HG03432 (cell line): ENCODE measurements at regions not wholly inside any gene's neighbourhood (a gene's known extent, or its start where the extent isn't known, plus 50 kb on each side); places are given as distances from the start of the nearest gene placed in this dataset.
A peak's percentile ranks its signal among the peaks of the same experiment; 100 is the strongest.
"Not testable (repeated sequence)": the region's sequence is repeated elsewhere in the genome, so short reads cannot be mapped to it uniquely, and the experiment has no call there.

ENCODE experiments used
- ATAC-seq: cut with Tn5 transposase; IDR thresholded peaks from one replicate; pipeline ENCODE4 v1.9.1; 2021; ENCODE audit warnings: mild to moderate bottlenecking, moderate library complexity; ENCODE audit not compliant: unreplicated experiment

DNA sequence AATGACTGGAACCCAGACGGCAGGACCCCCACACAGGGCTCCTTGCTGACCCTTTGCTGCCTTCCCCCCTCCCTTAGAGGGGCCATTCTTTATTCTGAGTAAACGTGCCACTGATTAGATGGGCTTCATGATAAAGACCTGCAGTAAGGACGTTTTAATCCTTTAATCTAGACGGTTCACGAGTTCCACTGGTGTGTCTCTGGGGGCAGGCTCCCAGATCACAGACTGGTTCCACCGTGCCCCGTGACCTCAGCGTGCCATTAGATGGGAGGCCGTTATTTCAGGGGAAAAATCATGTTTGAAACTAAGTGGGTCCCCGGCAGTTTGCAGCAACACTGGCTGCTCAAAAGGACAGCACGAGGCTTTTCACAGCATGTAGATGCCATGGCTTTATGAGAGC lies 246.9 kb upstream of the PLGLB2 start:
- not testable (repeated sequence) for ATAC-seq

DNA sequence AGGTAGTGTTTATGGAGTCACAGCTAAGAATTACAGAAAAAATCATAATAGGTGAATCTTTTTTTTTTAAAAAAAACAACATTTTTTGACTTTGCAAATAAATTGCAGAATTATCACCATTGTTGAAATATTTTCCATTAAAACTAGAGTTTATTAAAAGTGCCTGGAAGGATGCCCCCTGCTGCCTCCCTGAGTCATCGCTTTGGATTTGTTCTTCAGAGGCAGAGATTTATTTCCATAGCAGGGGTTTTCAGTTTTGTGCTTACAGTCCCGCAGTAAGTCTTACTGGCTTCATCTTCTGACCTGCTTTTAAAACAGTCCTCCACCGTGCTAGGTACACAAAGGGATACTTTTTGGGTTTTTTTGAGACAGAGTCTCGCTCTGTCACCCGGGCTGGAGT lies 244.9 kb upstream of the PLGLB2 start:
- not testable (repeated sequence) for ATAC-seq

DNA sequence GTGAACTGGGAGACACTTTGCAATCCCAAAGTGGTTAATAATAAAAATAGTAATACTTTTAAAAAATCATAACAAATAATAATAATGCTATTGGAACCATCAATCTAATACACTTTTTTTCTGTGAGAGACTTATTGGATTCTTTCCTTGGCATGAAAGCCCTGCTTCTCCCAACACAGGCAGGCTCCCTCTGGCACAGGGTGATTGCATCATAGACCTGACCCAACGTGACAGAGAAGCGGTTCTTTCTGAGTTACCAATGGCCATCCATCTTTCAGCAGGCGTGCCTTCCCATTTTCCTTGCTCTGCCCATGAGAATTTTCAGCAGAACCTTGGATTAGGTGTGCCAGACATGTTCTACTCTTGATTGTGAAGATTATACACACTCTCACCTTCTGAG lies 242.6 kb upstream of the PLGLB2 start:
- not testable (repeated sequence) for ATAC-seq

DNA sequence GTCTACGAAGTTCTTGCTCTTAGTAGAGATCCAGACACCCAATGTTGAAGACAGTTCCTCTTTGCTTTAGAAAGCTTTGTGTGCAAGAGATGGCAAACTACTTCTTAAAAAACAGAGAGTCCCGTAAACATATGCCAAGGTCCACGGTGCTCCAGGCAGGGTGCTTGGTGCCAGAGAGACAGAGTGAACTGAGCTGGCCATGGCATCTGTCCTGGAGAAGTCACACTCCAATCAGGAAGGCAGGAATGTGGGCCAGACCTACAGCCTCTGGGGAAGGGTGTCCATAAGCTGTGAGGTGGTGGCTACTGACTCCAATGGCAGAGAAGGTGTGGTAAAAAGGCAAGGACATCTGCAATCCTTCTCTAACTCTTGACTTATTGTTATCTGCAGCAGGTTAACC lies 242.0 kb upstream of the PLGLB2 start:
- ATAC-seq: not testable (repeated sequence)

DNA sequence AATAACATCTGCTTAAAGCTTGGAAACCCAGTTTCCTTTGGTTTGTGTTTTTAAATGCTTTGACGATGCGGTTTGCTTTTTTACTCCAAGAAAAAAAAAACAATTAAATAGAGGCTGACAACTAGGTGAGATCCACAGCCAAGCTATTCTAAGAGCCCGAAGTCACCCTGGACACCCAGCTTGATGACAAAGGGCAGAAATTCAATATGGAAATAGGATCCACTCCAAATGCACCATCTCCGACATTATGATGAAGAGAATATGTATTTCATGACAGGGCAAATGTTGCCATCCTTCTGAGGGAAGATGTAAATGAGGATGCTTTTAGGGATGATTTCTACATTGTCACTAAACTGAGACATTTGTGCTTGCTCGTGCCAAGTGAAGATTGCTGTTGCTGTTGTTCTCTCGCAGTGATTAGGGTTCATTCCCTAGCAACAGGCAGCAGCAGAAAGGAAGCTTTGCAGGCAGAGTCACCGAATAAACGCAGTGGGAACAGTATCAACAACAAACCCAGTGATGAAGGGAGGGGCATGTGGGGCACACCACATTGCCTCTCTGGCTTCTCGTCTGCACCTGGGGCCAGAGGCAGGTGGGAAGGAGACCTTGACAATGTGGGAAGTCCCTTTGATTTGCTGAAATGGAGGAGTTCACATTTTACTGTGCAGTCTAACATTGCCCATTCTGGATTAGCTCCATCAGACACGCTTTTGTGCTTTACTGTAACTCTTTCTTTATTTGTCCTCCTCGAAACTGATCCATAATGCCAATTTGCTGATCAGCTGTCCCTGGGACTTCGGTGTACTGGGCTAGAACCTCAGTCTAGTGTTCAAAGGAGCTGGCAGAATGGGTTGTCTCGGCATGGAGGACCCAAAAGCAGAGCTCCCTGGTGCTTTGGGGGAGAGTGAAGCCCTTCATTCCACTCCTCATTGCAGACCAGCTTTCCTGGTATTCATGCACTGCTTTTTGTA lies 240.2 kb upstream of the PLGLB2 start:
- not testable (repeated sequence) for ATAC-seq

DNA sequence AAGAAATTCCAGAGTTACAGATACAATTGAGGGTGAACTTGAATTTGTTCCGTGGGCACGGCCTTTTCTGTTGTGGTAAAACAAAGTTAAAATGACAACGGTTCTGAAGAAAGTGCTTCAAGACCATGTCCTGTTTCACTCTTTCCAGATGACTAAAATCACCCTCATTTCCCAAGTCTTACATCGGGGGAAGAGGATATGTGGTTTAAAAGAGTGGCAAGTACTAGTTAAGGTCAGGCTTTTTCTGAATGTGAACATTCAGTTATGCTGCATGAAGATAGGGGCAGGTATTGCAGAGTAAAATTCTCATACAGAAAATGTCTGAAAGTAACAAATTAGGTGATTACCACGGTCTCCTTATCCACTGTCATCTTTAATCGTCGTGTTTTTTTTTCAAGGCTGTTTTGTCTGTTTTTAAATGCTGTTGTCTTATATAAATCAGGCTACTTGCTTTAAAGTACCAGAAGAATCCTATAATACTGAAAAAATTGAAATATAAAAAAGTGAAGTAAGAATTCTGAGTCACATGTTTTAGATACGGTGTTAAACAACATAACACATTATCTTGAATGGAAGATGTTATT lies 236.6 kb upstream of the PLGLB2 start:
- ATAC-seq: not testable (repeated sequence)

DNA sequence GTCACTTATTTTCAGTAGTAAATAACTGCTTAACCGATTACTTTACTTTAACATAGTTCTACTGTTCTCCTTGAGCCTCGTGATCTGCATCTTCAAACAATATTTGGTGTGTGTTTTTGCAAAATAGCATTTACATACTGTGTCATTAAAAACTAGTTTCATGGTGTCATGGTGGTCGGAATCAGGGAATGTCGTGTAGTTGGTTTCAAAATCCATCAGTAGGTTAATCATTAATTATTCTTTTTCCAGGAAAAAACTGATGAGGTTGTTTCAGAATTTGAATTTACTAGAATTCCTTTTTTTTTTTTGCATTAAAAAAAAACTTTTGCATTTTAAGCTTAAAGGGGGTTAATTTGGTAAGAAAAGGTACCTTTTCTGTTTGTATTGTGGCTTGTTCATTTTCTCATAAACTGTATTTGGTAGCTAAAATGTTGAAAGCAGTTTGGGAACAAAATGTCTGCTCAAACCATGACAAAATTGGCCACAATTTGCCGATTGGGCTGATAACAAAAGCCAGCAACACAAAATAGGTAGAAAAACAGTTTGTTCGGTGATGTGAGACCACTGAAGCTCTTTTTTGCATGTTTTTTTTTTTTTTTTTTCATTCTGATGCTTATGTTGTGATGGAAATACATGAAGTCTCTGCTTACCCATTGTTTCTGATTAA lies 234.9 kb upstream of the PLGLB2 start:
- ATAC-seq: not testable (repeated sequence)

DNA sequence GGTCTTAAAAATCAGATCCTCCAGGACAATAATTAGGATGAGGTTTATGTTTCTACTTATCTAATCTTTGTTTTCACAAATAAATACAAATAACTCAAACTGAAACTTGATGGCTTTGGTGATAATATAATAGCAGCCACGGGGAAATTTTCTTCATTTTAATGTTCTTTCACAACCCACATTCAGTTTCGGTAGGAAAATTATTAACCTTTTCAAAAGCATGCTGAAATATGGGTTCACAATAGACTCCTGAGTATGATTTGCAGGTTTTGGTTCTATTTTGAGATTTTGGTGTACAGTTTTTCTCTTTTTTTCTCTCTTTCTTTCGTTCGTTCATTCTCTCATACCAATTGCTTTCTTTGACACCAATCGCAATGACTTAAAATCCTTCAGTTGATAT lies 233.9 kb upstream of the PLGLB2 start:
- peak; percentile 82 for ATAC-seq

DNA sequence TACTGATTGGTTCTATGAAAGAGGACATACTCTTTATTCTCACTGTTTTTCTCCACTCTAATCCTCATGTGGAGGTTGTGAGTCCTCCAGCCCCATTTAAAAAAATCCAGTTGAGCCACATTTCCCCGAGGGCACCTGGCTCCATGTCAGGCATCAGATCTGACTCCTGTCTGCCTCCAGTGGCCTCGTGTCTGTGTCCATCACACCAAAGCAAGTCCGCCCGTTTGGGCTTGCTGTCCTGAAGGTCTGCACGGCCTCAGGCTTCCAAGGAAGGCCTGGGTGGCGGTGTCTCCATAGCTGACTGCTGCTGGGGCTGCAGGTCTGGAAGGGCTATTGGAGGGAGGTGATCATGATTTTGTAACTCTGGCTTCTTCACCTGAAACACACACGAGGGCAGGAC lies 233.4 kb upstream of the PLGLB2 start:
- not testable (repeated sequence) for ATAC-seq

DNA sequence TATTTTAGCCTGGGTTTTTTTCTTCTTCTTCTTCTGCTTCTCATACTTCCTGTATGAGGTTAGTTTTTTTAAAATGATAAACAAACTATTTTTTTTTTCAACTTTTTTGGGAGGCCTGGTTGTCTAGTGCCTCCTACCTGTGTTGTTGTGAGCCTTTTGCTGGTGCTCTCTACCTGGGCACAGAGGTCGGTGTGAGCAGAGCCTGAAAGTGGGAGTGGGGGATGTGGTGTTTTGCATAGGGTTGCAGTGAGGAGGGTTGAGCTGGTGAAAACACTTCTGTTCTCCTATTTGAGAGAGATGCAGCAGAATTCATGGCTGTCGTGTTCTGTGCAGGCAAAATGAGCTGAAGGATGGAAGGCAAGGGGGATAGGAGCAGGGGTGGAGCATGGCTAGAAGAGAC lies 232.7 kb upstream of the PLGLB2 start:
- ATAC-seq: not testable (repeated sequence)

DNA sequence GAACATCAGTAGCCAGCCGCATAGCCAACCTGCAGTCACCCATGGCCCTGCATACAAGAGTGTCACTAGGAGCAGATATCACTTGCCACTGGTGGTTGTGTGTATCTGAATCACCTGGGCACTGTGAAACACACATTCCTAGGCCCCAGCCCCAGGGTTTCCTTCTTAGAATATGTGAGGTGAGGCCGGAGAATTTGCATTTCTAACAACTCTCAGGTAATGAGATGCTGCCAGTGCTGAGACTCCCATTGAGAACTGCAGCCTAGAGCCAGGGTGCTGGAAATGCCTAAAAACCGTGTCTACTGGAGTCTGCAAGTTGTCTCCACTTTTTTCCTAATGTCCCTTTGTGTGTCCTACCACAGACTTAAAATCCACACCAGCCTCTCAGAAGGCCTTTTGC lies 232.0 kb upstream of the PLGLB2 start:
- not testable (repeated sequence) for ATAC-seq

DNA sequence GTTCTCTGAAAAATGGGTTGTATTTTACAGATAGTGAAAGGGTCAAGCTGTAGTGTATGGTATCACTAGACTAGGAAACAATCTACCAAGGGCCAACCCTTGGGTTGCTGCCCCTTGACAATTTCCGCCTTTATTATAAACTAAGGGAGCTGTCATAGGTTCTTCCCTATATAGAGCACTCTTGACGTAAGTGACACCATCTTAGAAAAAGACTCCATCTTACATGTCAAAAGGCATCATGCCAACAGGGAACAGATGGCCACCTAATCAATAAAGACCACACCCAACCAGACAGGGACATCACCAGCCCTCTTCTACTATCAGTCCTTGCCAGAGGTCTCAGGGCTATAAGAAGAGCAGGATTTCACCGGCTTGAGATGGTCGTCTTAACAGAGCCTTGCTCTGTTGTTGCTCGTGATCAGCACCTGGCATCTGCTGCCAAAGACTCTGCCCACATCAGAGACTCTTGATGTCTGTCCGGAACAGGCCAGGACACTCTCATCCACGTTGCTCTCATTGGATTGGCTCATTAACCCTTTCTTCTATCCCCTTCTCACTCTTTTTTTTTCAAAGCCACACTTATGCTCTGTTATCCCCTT lies 231.4 kb upstream of the PLGLB2 start:
- ATAC-seq: not testable (repeated sequence)

DNA sequence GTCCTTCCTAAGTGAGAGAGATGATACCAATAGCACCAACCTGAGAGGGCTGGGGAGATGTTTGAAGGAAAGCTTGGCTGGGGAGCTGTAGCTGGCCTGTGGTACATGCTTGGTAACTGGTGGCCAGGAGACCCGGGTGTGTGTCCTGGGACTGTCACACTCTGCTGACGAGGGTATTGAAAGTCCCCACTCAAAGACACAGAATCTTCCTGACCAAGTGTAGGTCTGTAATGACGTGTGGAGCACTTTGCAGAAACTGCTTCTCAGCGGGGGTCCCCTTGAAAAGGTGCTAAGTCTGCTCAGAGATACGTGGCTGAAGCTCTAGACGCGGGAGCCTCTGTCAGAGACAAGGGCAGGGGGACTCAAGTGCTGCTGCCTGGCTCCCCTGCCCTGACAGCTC lies 230.4 kb upstream of the PLGLB2 start:
- ATAC-seq: not testable (repeated sequence)

DNA sequence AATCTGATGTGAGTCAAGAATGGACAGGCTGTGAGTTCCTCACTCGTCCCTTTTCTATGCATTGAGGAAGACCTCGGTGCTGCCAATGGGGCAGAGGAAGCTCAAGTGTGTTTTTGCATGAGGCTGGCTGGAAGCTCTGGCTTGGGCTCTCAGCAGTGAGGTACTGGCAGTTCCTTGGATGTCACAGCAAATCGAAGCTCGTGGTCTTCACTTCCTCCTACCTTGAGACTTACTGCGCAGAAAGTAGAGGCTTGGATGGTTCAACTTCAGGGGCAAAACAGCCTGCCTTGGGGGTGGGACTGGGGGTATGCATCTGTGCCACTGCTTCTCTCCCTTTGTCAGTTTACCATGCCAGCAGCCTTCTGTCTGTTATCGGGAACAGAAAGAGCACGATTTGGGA lies 229.8 kb upstream of the PLGLB2 start:
- ATAC-seq: not testable (repeated sequence)

DNA sequence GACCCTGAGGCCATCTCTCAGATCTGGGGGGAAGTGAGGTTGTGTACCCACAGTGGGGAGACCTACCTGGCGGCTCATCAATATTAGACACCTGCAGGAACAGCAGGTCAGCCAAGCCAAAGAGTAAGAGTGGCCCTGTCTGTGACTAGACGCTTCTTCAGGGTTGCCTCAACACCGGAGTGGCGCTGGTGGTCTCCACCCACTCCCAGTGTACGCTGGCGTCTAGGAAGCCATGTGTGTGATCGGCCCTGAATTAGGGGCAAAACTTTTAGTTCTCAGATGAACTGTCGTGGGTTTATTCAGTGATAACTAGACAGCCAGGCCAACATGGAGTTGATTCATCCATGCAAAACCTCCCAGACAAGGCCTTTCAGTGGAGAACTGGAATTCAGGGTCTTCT lies 229.3 kb upstream of the PLGLB2 start:
- ATAC-seq: not testable (repeated sequence)

DNA sequence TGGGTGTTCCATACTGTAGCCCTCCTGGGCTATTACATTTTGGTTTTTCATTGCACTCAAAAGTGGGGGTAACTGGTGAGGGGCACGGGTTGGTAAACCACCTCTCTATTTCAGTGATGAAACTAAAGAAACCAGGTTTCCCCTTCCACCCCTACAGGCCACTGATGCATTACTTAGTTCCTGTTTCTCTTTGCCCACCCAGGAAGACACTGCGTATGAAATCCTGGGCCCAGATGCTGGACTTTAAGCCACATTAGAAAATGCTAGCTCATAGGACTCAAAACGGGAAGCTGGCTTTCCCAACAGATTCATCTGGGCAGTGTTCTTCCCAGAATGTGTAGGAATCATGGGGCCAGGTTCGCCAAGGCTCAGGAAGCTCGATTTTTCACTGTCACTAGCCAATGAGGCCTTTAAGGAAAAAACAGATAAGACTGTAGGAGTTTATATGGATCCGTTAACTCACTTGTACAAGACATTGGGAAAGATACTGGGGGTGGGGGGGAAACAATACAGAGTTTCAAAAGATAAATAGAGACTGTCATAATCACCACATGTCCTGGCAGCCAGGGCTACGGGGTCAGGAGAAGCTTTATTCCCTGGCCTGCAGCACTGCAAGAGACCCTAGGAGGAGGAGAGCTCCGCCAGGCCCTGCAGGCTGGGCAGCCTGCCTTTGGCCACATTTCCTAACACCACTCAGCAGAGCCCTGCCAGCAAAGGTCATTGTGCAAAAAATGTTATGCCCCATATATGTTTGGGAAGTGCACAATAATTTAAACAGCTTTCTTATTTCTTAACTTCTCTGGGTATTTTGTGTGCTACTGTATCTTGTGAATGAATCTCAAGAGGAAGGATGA lies 228.5 kb upstream of the PLGLB2 start:
- ATAC-seq: not testable (repeated sequence)

DNA sequence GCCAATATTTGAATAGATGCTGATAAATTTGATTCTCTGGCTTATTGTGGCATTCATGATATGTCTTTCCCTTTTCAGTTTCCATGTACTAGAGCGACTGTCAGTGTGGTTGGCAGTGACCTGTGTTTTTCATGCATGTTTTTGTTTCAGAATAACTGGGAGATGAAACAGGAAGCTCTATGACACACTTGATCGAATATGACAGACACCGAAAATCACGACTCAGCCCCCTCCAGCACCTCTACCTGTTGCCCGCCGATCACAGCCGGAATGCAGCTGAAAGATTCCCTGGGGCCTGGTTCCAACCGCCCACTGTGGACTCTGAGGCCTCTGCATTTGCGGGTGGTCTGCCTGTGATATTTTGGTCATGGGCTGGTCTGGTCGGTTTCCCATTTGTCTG lies 226.8 kb upstream of the PLGLB2 start:
- peak; percentile 81 for ATAC-seq

DNA sequence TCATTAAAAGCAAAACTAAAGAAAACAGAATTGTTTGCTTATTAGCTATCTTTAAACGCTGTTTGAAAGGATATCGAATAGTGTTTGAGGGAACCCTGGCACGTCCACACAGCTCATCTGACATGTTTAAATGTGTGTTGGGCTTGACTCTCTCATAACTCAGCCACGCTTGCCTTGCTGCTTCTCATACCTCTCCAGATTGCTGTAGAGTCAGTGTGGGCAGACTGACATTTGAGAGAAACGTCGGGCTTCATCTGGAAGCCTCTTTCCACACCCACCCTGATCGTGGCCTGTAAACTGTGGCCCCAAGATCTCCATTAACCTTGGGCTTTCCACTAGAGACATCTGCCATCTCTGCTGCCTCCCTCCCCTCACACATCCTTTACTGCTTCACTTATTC lies 226.4 kb upstream of the PLGLB2 start:
- ATAC-seq: not testable (repeated sequence)

DNA sequence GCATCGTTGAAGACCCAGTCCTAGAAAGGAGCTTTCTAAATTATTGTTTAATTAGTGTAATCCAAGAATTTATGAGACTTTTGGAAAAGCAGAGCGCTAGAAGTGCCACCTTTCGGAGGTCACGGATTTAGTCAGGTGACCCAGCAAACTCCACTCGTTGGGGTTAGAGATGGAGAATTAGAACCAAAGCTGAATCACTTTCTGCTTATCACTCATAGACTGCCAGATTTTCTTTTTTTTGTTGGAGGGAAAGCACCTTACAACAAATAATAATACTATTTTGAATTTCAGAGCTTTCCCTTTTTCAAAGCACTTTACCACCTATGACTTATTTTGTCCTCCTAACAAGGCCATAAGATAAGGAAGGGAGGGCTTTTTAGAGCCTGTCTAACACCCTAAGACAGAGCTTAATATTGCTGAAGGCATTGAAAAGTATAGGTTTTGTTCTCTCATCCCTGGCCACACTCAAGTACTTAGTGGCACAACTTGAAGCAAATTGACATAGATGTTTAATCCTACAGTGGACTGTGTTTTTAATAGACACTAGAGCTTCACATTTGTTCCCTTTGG lies 223.2 kb upstream of the PLGLB2 start:
- not testable (repeated sequence) for ATAC-seq

DNA sequence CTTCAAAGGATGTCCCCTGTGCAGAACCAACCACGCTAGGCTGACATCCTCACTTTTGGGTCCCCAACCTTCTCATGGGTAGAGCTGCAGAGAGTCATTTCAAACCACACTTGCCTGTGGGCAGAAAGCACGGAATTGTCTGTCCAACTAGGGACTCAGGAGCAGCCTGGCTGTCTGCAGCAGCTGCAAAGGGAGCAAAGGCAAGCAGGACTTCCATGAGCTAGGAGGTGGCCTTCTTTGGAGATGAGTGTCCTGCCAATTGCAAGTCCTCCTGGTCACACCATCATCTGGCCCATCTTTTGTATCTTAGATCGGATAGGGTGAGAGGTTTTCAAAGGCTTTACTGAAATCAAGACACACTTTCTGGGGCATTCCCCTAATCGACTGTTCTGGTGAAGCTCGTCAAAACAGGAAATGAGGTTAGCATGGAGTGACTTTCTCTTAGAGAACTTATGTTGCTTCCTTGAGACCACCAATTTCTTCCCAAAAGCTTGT lies 222.3 kb upstream of the PLGLB2 start:
- ATAC-seq: peak; percentile 39
